ENCODE measurements at regions not wholly inside any gene's neighbourhood (a gene's known extent, or its start where the extent isn't known, plus 50 kb on each side); places are given as distances from the start of the nearest gene placed in this dataset.
"Not testable (repeated sequence)": the region's sequence is repeated elsewhere in the genome, so short reads cannot be mapped to it uniquely, and the experiment has no call there.

- Histone ChIP-seq H3K27me3 (ENCODE audit: insufficient read depth, low read length, poor library complexity) (no peaks in the 10 kb centered on the region), H2AK5ac (ENCODE audit: low read length) (no peak overlapping the region), H3K27ac (ENCODE audit: low read depth, low read length) (no peak overlapping the region), H3K4me2 (ENCODE audit: low read length) (no peak overlapping the region), H3K18ac (ENCODE audit: low read length) (no peak overlapping the region), H3K4ac (ENCODE audit: low read depth, low read length) (no peak overlapping the region), H3K4me1 (ENCODE audit: control insufficient read depth, low read depth, low read length) (no peaks in the 10 kb centered on the region), H2BK5ac (ENCODE audit: low read length) (no peak overlapping the region), H4K8ac (ENCODE audit: low read depth, low read length) (no peak overlapping the region), H3K23ac (ENCODE audit: low read length) (no peak overlapping the region), H3K56ac (ENCODE audit: low read length) (no peak overlapping the region), H4K5ac (ENCODE audit: low read length) (no peak overlapping the region), H2BK120ac (ENCODE audit: low read depth, low read length) (no peak overlapping the region), H3K79me1 (ENCODE audit: low read length) (no peaks in the 10 kb centered on the region), H3K9ac (ENCODE audit: low read length) (no peak overlapping the region), H3K36me3 (ENCODE audit: control insufficient read depth, insufficient read depth, low read length) (no peaks in the 10 kb centered on the region), H2BK15ac (replicated peaks; ENCODE audit: low read depth) (no peak overlapping the region), H3K4me3 (ENCODE audit: low read length) (no peak overlapping the region), H3K79me2 (ENCODE audit: control insufficient read depth, insufficient read depth, low read length) (no peaks in the 10 kb centered on the region)
- no peak for DNase-seq
- no CpG with 5 or more reads among the region's 8 CpGs for WGBS (ENCODE audit: extremely low coverage, insufficient coverage, low lambda C conversion rate)
Observed at GRCh38 chr7:98763441-98763840, 106.4 kb downstream of the TMEM130 start.

- H3K9ac ChIP-seq (ENCODE audit: low read length): no peak overlapping the region
- no peak overlapping the region for H3K4me2 ChIP-seq (ENCODE audit: low read length)
- H3K27me3 ChIP-seq (ENCODE audit: insufficient read depth, low read length, poor library complexity): no peaks in the 10 kb centered on the region
- H3K4me1 ChIP-seq (ENCODE audit: control insufficient read depth, low read depth, low read length): no peaks in the 10 kb centered on the region
- H2BK120ac ChIP-seq (ENCODE audit: low read depth, low read length): no peak overlapping the region
- H3K4ac ChIP-seq (ENCODE audit: low read depth, low read length): no peak overlapping the region
- WGBS (ENCODE audit: extremely low coverage, insufficient coverage, low lambda C conversion rate): no CpG with 5 or more reads among the region's 8 CpGs
- H3K4me3 ChIP-seq (ENCODE audit: low read length): no peak overlapping the region
- no peak overlapping the region for H4K8ac ChIP-seq (ENCODE audit: low read depth, low read length)
- H3K79me1 ChIP-seq (ENCODE audit: low read length): no peaks in the 10 kb centered on the region
- no peaks in the 10 kb centered on the region for H3K36me3 ChIP-seq (ENCODE audit: control insufficient read depth, insufficient read depth, low read length)
- no peak overlapping the region for H3K18ac ChIP-seq (ENCODE audit: low read length)
- no peak overlapping the region for H2AK5ac ChIP-seq (ENCODE audit: low read length)
- no peak overlapping the region for H3K23ac ChIP-seq (ENCODE audit: low read length)
- H3K79me2 ChIP-seq (ENCODE audit: control insufficient read depth, insufficient read depth, low read length): no peaks in the 10 kb centered on the region
- no peak for DNase-seq
- H3K56ac ChIP-seq (ENCODE audit: low read length): no peak overlapping the region
- no peak overlapping the region for H4K5ac ChIP-seq (ENCODE audit: low read length)
- H2BK5ac ChIP-seq (ENCODE audit: low read length): no peak overlapping the region
- no peak overlapping the region for H3K27ac ChIP-seq (ENCODE audit: low read depth, low read length)
- no peak overlapping the region for H2BK15ac ChIP-seq (replicated peaks; ENCODE audit: low read depth)
Observed at GRCh38 chr7:98764946-98765345, 104.9 kb downstream of the TMEM130 start.

- H3K4me1 ChIP-seq (ENCODE audit: control insufficient read depth, low read depth, low read length); H3K27ac ChIP-seq (ENCODE audit: low read depth, low read length); H3K4me2 ChIP-seq (ENCODE audit: low read length); H3K79me2 ChIP-seq (ENCODE audit: control insufficient read depth, insufficient read depth, low read length); H3K4ac ChIP-seq (ENCODE audit: low read depth, low read length); H4K5ac ChIP-seq (ENCODE audit: low read length); DNase-seq; H3K79me1 ChIP-seq (ENCODE audit: low read length); H3K18ac ChIP-seq (ENCODE audit: low read length); H2BK5ac ChIP-seq (ENCODE audit: low read length); H2BK15ac ChIP-seq (replicated peaks; ENCODE audit: low read depth); H4K8ac ChIP-seq (ENCODE audit: low read depth, low read length); H3K4me3 ChIP-seq (ENCODE audit: low read length); H3K23ac ChIP-seq (ENCODE audit: low read length); H3K9ac ChIP-seq (ENCODE audit: low read length); H3K27me3 ChIP-seq (ENCODE audit: insufficient read depth, low read length, poor library complexity); H3K56ac ChIP-seq (ENCODE audit: low read length); H3K36me3 ChIP-seq (ENCODE audit: control insufficient read depth, insufficient read depth, low read length); H2AK5ac ChIP-seq (ENCODE audit: low read length); H2BK120ac ChIP-seq (ENCODE audit: low read depth, low read length): not testable (repeated sequence)
- no CpG with 5 or more reads among the region's 5 CpGs for WGBS (ENCODE audit: extremely low coverage, insufficient coverage, low lambda C conversion rate)
Observed at GRCh38 chr7:98770085-98770484, 99.7 kb downstream of the TMEM130 start.

DNA sequence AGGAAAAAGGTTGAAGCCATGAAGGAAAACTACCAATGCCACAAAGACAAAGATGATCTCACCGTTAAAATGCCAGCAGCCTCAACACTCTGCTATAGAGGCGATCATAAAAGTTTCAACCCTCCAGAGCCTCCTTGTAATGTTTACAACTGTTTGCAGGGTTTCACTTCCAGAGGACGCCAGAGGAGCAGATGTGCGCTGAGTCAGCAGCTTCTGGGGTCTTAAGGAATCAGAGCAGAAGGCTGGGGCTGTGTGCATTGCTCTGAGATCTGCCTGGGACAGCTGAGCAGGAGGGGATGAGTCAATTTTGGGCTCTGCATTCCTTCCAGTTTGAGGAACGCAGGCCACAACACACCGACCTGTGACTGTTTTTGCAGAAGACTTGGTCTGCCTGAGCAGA, 98.3 kb downstream of the TMEM130 start:
- Histone ChIP-seq H3K56ac (ENCODE audit: low read length) (no peak overlapping the region), H4K5ac (ENCODE audit: low read length) (no peak overlapping the region), H3K4me2 (ENCODE audit: low read length) (no peak overlapping the region), H3K79me2 (ENCODE audit: control insufficient read depth, insufficient read depth, low read length) (no peaks in the 10 kb centered on the region), H2BK120ac (ENCODE audit: low read depth, low read length) (no peak overlapping the region), H3K4me1 (ENCODE audit: control insufficient read depth, low read depth, low read length) (peaks cover 2% of the 10 kb centered on the region), H3K4me3 (ENCODE audit: low read length) (no peak overlapping the region), H3K4ac (ENCODE audit: low read depth, low read length) (no peak overlapping the region), H3K27me3 (ENCODE audit: insufficient read depth, low read length, poor library complexity) (no peaks in the 10 kb centered on the region), H3K36me3 (ENCODE audit: control insufficient read depth, insufficient read depth, low read length) (no peaks in the 10 kb centered on the region), H2BK5ac (ENCODE audit: low read length) (no peak overlapping the region), H2AK5ac (ENCODE audit: low read length) (no peak overlapping the region), H4K8ac (ENCODE audit: low read depth, low read length) (no peak overlapping the region), H3K27ac (ENCODE audit: low read depth, low read length) (no peak overlapping the region), H2BK15ac (replicated peaks; ENCODE audit: low read depth) (no peak overlapping the region), H3K23ac (ENCODE audit: low read length) (no peak overlapping the region), H3K9ac (ENCODE audit: low read length) (no peak overlapping the region), H3K79me1 (ENCODE audit: low read length) (no peaks in the 10 kb centered on the region), H3K18ac (ENCODE audit: low read length) (no peak overlapping the region)
- WGBS (ENCODE audit: extremely low coverage, insufficient coverage, low lambda C conversion rate): no CpG with 5 or more reads among the region's 6 CpGs
- DNase-seq: peak; percentile 74

- Histone ChIP-seq H3K4me1 (ENCODE audit: control insufficient read depth, low read depth, low read length) (peaks cover 2% of the 10 kb centered on the region), H3K79me2 (ENCODE audit: control insufficient read depth, insufficient read depth, low read length) (no peaks in the 10 kb centered on the region), H4K5ac (ENCODE audit: low read length) (no peak overlapping the region), H3K4me2 (ENCODE audit: low read length) (peak overlapping the region; percentile 4), H3K9ac (ENCODE audit: low read length) (no peak overlapping the region), H3K27ac (ENCODE audit: low read depth, low read length) (no peak overlapping the region), H4K8ac (ENCODE audit: low read depth, low read length) (no peak overlapping the region), H3K4me3 (ENCODE audit: low read length) (no peak overlapping the region), H2BK120ac (ENCODE audit: low read depth, low read length) (no peak overlapping the region), H3K18ac (ENCODE audit: low read length) (no peak overlapping the region), H3K36me3 (ENCODE audit: control insufficient read depth, insufficient read depth, low read length) (no peaks in the 10 kb centered on the region), H2AK5ac (ENCODE audit: low read length) (no peak overlapping the region), H3K56ac (ENCODE audit: low read length) (no peak overlapping the region), H2BK5ac (ENCODE audit: low read length) (no peak overlapping the region), H3K4ac (ENCODE audit: low read depth, low read length) (no peak overlapping the region), H3K23ac (ENCODE audit: low read length) (no peak overlapping the region), H3K79me1 (ENCODE audit: low read length) (no peaks in the 10 kb centered on the region), H3K27me3 (ENCODE audit: insufficient read depth, low read length, poor library complexity) (no peaks in the 10 kb centered on the region), H2BK15ac (replicated peaks; ENCODE audit: low read depth) (no peak overlapping the region)
- peak; percentile 13 for DNase-seq
- no CpG with 5 or more reads among the region's 22 CpGs for WGBS (ENCODE audit: extremely low coverage, insufficient coverage, low lambda C conversion rate)
Observed at GRCh38 chr7:98771941-98772603, 97.7 kb downstream of the TMEM130 start.

DNA sequence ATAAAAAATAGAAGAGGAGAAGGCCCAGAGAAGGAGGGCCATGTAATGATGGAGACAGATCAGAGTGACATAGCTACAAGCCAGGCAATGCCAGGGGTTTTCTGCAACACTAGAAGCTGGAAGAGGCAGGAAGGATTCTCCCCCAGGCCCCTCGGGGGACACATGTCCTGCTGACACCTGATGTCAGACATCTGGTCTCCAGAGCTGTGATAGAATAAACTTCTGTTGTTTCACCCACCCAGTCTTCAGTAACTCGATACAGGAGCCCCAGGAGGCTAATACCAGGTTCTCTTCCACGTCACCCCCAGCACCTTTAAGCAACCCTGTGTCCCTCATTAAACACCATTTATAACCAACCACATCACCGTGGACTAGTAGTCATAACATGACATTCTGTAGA, 94.9 kb downstream of the TMEM130 start:
- no peak overlapping the region for H3K23ac ChIP-seq (ENCODE audit: low read length)
- no peak overlapping the region for H2BK120ac ChIP-seq (ENCODE audit: low read depth, low read length)
- H3K4me3 ChIP-seq (ENCODE audit: low read length): no peak overlapping the region
- no peak overlapping the region for H3K9ac ChIP-seq (ENCODE audit: low read length)
- H3K27me3 ChIP-seq (ENCODE audit: insufficient read depth, low read length, poor library complexity): no peaks in the 10 kb centered on the region
- no peak overlapping the region for H2BK5ac ChIP-seq (ENCODE audit: low read length)
- no peaks in the 10 kb centered on the region for H3K36me3 ChIP-seq (ENCODE audit: control insufficient read depth, insufficient read depth, low read length)
- no peak overlapping the region for H3K27ac ChIP-seq (ENCODE audit: low read depth, low read length)
- H3K79me1 ChIP-seq (ENCODE audit: low read length): no peaks in the 10 kb centered on the region
- peaks cover 2% of the 10 kb centered on the region for H3K4me1 ChIP-seq (ENCODE audit: control insufficient read depth, low read depth, low read length)
- no peak for DNase-seq
- no peak overlapping the region for H2AK5ac ChIP-seq (ENCODE audit: low read length)
- no peak overlapping the region for H3K56ac ChIP-seq (ENCODE audit: low read length)
- H3K4ac ChIP-seq (ENCODE audit: low read depth, low read length): no peak overlapping the region
- no CpG with 5 or more reads among the region's 4 CpGs for WGBS (ENCODE audit: extremely low coverage, insufficient coverage, low lambda C conversion rate)
- no peak overlapping the region for H4K8ac ChIP-seq (ENCODE audit: low read depth, low read length)
- no peak overlapping the region for H4K5ac ChIP-seq (ENCODE audit: low read length)
- H3K18ac ChIP-seq (ENCODE audit: low read length): no peak overlapping the region
- no peak overlapping the region for H2BK15ac ChIP-seq (replicated peaks; ENCODE audit: low read depth)
- no peaks in the 10 kb centered on the region for H3K79me2 ChIP-seq (ENCODE audit: control insufficient read depth, insufficient read depth, low read length)
- no peak overlapping the region for H3K4me2 ChIP-seq (ENCODE audit: low read length)
